HCT116 (cell line): ENCODE measurements at regions not wholly inside any gene's neighbourhood (a gene's known extent, or its start where the extent isn't known, plus 50 kb on each side); places are given as distances from the start of the nearest gene placed in this dataset.

Experiments
- ATAC-seq: fragments of 200-7000 bp; cut with Tn5 transposase; 2 replicates; pipeline ENCODE4 v1.9.1; 2020; ENCODE audit warnings: mild to moderate bottlenecking, moderate library complexity
- BruUV-seq: library from RNA; stranded (reverse); fragments of 400-500 nt; replicated peaks from 2 replicates; lab custom pipeline; 2021; lab: Mats Ljungman, UMichigan
- CTCF ChIA-PET: fragments of 300-600 bp; sonication (Branson Sonifier 250); formaldehyde crosslinking; loops from one replicate; lab custom pipeline; 2021; ENCODE audit warnings: antibody characterized with exemption; lab: Charles Lee
- POLR2A ChIA-PET: fragments of 300-600, 350-600 bp; sonication (Branson Sonifier 250); formaldehyde crosslinking; loops from one replicate; lab custom pipeline; 2021; ENCODE audit warnings: antibody characterized with exemption; lab: Charles Lee
- RAD21 ChIA-PET, 2 experiments: fragments of 300-600 bp; sonication (Branson Sonifier 250); formaldehyde crosslinking; loops; one replicate each; lab custom pipeline; 2023; ENCODE audit warnings: low total read pairs in 2 of 2; ENCODE audit not compliant: uncharacterized antibody in 2 of 2, unreplicated experiment in 2 of 2, low non-redundant PET in 1 of 2; lab: Charles Lee
- DNase-seq: peaks from one replicate; pipeline ENCODE4 v3.0.0-alpha.2; 2010; ENCODE audit warnings: low read depth, low spot score
- H2AFZ ChIP-seq: fragments of 200-600 bp; shearing (Covaris generic), sonication (generic); 2 replicates; pipeline ENCODE4 v1.6.1; 2017; ENCODE audit warnings: low read depth, mixed run types, mixed read lengths, antibody characterized with exemption, low read length; ENCODE audit not compliant: poor library complexity, severe bottlenecking
- H3K27ac ChIP-seq: 2 replicates; pipeline ENCODE4 v1.5.1; 2012; ENCODE audit warnings: low read depth, low read length
- H3K27me3 ChIP-seq: fragments of 200-600 bp; sonication (generic); 2 replicates; pipeline ENCODE4 v1.6.1; 2016; ENCODE audit warnings: mixed run types, low read length, mixed read lengths; ENCODE audit not compliant: insufficient read depth
- H3K36me3 ChIP-seq, 2 experiments: fragments of 200-500 bp in 1 of 2; fragments of 200-600 bp in 1 of 2; sonication (Bioruptor generic) in 1 of 2; sonication (generic) in 1 of 2; 2 replicates each; pipeline versions ENCODE4 v1.5.1 to v1.6.1; 2014 to 2016; ENCODE audit warnings: low read length in 2 of 2, inconsistent platforms in 1 of 2, mixed read lengths in 1 of 2, mixed run types in 1 of 2; ENCODE audit not compliant: insufficient read depth in 2 of 2, control insufficient read depth in 1 of 2
- H3K4me1 ChIP-seq, 2 experiments: fragments of 200-600 bp in 1 of 2; sonication (generic) in 1 of 2; 2 replicates each; pipeline versions ENCODE4 v1.5.1 to v1.6.1; 2012 to 2017; ENCODE audit warnings: low read length in 2 of 2, inconsistent platforms in 1 of 2, mild to moderate bottlenecking in 1 of 2, mixed read lengths in 1 of 2, mixed run types in 1 of 2, moderate library complexity in 1 of 2; ENCODE audit not compliant: insufficient read depth in 2 of 2, control insufficient read depth in 1 of 2
- H3K4me2 ChIP-seq: fragments of 200-600 bp; sonication (generic); 2 replicates; pipeline ENCODE4 v1.6.1; 2017; ENCODE audit warnings: mixed run types, low read length, mixed read lengths
- H3K4me3 ChIP-seq, 2 experiments: fragments of 200-600 bp in 1 of 2; sonication (generic) in 1 of 2; replicated peaks in 1 of 2; 2 replicates each; pipeline ENCODE4 v1.5.1; 2011 to 2016; ENCODE audit warnings: low read length in 2 of 2, control low read depth in 1 of 2, low read depth in 1 of 2, mild to moderate bottlenecking in 1 of 2, mixed read lengths in 1 of 2, mixed run types in 1 of 2
- H3K79me2 ChIP-seq: fragments of 200-600 bp; sonication (generic); 2 replicates; pipeline ENCODE4 v1.6.1; 2017; ENCODE audit warnings: mild to moderate bottlenecking, mixed run types, low read length, moderate library complexity, mixed read lengths; ENCODE audit not compliant: insufficient read depth
- H3K9ac ChIP-seq: fragments of 200-600 bp; sonication (generic); 2 replicates; pipeline ENCODE4 v1.6.1; 2016; ENCODE audit warnings: low read length, mixed read lengths
- H3K9me2 ChIP-seq: fragments of 200-600 bp; sonication (generic), shearing (Covaris generic); 2 replicates; pipeline ENCODE4 v1.6.1; 2017; ENCODE audit warnings: mixed run types, mild to moderate bottlenecking, moderate library complexity; ENCODE audit not compliant: insufficient read depth
- H3K9me3 ChIP-seq, 2 experiments: fragments of 200-500 bp in 1 of 2; fragments of 200-600 bp in 1 of 2; sonication (Bioruptor generic) in 1 of 2; sonication (generic) in 1 of 2; 2 replicates each; pipeline ENCODE4 v1.6.1; 2014 to 2017; ENCODE audit warnings: low read length in 2 of 2, mixed read lengths in 2 of 2, inconsistent platforms in 1 of 2, low read depth in 1 of 2, mild to moderate bottlenecking in 1 of 2, mixed run types in 1 of 2, moderate library complexity in 1 of 2; ENCODE audit not compliant: control insufficient read depth in 1 of 2, insufficient read depth in 1 of 2
- H4K20me1 ChIP-seq: fragments of 200-600 bp; sonication (generic), shearing (Covaris generic); 2 replicates; pipeline ENCODE4 v1.6.1; 2017; ENCODE audit warnings: mixed run types, mild to moderate bottlenecking, moderate library complexity; ENCODE audit not compliant: insufficient read depth
- CBX3 ChIP-seq: IDR thresholded peaks from 2 replicates; pipeline ENCODE4 v1.6.1; 2012; ENCODE audit warnings: low read depth
- CEBPB ChIP-seq: IDR thresholded peaks from 2 replicates; pipeline ENCODE4 v1.6.1; 2012; ENCODE audit warnings: low read depth
- EGR1 ChIP-seq: IDR thresholded peaks from 2 replicates; pipeline ENCODE4 v1.6.1; 2012; ENCODE audit warnings: low read depth
- ELF1 ChIP-seq: IDR thresholded peaks from 2 replicates; pipeline ENCODE4 v1.6.1; 2012; ENCODE audit warnings: low read depth, borderline replicate concordance
- EZH2 ChIP-seq: fragments of 200-600 bp; sonication (generic); IDR thresholded peaks from 2 replicates; pipeline ENCODE4 v1.6.1; 2017; ENCODE audit warnings: antibody characterized with exemption, mixed run types
- EZH2phosphoT487 ChIP-seq: fragments of 200-600 bp; IDR thresholded peaks from 2 replicates; pipeline ENCODE4 v1.6.1; 2018; ENCODE audit warnings: antibody characterized with exemption, borderline replicate concordance
- FOSL1 ChIP-seq: IDR thresholded peaks from 2 replicates; pipeline ENCODE4 v1.6.1; 2012; ENCODE audit warnings: low read depth
- JUND ChIP-seq: IDR thresholded peaks from 2 replicates; pipeline ENCODE4 v1.6.1; 2012
- MAX ChIP-seq: IDR thresholded peaks from 2 replicates; pipeline ENCODE4 v1.6.1; 2012
- POLR2A ChIP-seq: IDR thresholded peaks from 2 replicates; pipeline ENCODE4 v1.7.0; 2011; ENCODE audit warnings: borderline replicate concordance; ENCODE audit not compliant: insufficient read depth, insufficient read length; ENCODE audit errors: extremely low read depth
- POLR2AphosphoS5 ChIP-seq: IDR thresholded peaks from 2 replicates; pipeline ENCODE4 v1.6.1; 2011; ENCODE audit warnings: mild to moderate bottlenecking, low read depth, low read length, moderate library complexity
- RAD21 ChIP-seq: IDR thresholded peaks from 2 replicates; pipeline ENCODE4 v1.6.1; 2012; ENCODE audit warnings: low read depth, mild to moderate bottlenecking
- REST ChIP-seq: IDR thresholded peaks from 2 replicates; pipeline ENCODE4 v1.6.1; 2012; ENCODE audit warnings: low read depth
- SIN3A ChIP-seq: IDR thresholded peaks from 2 replicates; pipeline ENCODE4 v1.6.1; 2012; ENCODE audit warnings: low read depth
- SP1 ChIP-seq: IDR thresholded peaks from 2 replicates; pipeline ENCODE4 v1.6.1; 2012; ENCODE audit warnings: low read depth
- TCF7L2 ChIP-seq: IDR thresholded peaks from 2 replicates; pipeline ENCODE4 v1.7.0; 2011; ENCODE audit warnings: borderline replicate concordance, inconsistent platforms; ENCODE audit not compliant: insufficient read depth, insufficient read length; ENCODE audit errors: extremely low read depth
- YY1 ChIP-seq: IDR thresholded peaks from 2 replicates; pipeline ENCODE4 v1.6.1; 2011; ENCODE audit warnings: low read length, low read depth, moderate library complexity, mild to moderate bottlenecking; ENCODE audit not compliant: insufficient replicate concordance; ENCODE audit errors: extremely low read depth
- ZBTB33 ChIP-seq: IDR thresholded peaks from 2 replicates; pipeline ENCODE4 v1.6.1; 2011; ENCODE audit warnings: mild to moderate bottlenecking, low read length, moderate library complexity; ENCODE audit not compliant: insufficient replicate concordance; ENCODE audit errors: extremely low read depth
- ZFX ChIP-seq: fragments of 450-650 bp; IDR thresholded peaks from 2 replicates; pipeline ENCODE4 v1.6.1; 2017
- ZNF274 ChIP-seq: fragments of 200-500 bp; sonication (Bioruptor generic); IDR thresholded peaks from 2 replicates; pipeline ENCODE4 v1.6.1; 2014; ENCODE audit warnings: mild to moderate bottlenecking, low read depth, low read length, inconsistent platforms
- intact Hi-C: fragments of 100-400 bp; cut with micrococcal nuclease; formaldehyde crosslinking; loops from 2 replicates; pipeline ENCODE4 v1.10.0; 2022

- Histone ChIP-seq H3K27ac (no peak overlapping the region), H4K20me1 (no peaks in the 10 kb centered on the region)
Observed at GRCh38 chr1:185444676-185445075, 127.6 kb upstream of the IVNS1ABP start.

More at GRCh38 chr1:185444676-185445075, 127.6 kb upstream of the IVNS1ABP start:
- RAD21 ChIA-PET = no interaction called here
- no peak overlapping the region for H2AFZ ChIP-seq
- no peak overlapping the region for H3K4me3 ChIP-seq
- no peaks in the 10 kb centered on the region for H3K27me3 ChIP-seq
- intact Hi-C loops = no loop called here
- TF ChIP-seq EZH2 (no peak), JUND (no peak), EZH2phosphoT487 (no peak), SP1 (no peak), ZBTB33 (no peak), POLR2AphosphoS5 (no peak), YY1 (no peak), ZNF274 (no peak), CEBPB (no peak), CBX3 (no peak), RAD21 (no peak), REST (no peak), ZFX (no peak), EGR1 (no peak), MAX (no peak), SIN3A (no peak), ELF1 (no peak), TCF7L2 (no peak), FOSL1 (no peak), POLR2A (no peak)
- TF ChIP-seq, all 23 proteins: peak for 0
- Histone ChIP-seq H3K9ac (no peak overlapping the region), H3K9me3 (no peaks in the 10 kb centered on the region), H3K9me2 (no peaks in the 10 kb centered on the region), H3K4me1 (peaks cover 0 to 12% of the 10 kb centered on the region in 2 experiments; a peak in 2 of 4 replicates), H3K36me3 (no peaks in the 10 kb centered on the region), H3K79me2 (no peaks in the 10 kb centered on the region), H3K4me2 (no peak overlapping the region)
- ChIA-PET POLR2A (no interaction called here), CTCF (no interaction called here)
- ATAC-seq (no peak), DNase-seq (no peak)
- no TSS peak for BruUV-seq
